ENCODE measurements at regions not wholly inside any gene's neighbourhood (a gene's known extent, or its start where the extent isn't known, plus 50 kb on each side); places are given as distances from the start of the nearest gene placed in this dataset.

- no peak overlapping the region for H3K4me2 ChIP-seq (ENCODE audit: low read length)
- H3K27me3 ChIP-seq (ENCODE audit: insufficient read depth, low read length) = no peaks in the 10 kb centered on the region
- no peaks in the 10 kb centered on the region for H3K79me2 ChIP-seq (ENCODE audit: insufficient read depth, low read length)
- TF ChIP-seq SRF (IDR thresholded peaks at IDR 0.05; ENCODE audit: low read depth) (no peak), REST (IDR thresholded peaks at IDR 0.05; ENCODE audit: low read depth) (no peak), ATF3 (IDR thresholded peaks at IDR 0.05) (no peak), JUND (IDR thresholded peaks at IDR 0.05) (no peak), FOSL1 (IDR thresholded peaks at IDR 0.05; ENCODE audit: low read depth) (no peak), ELF1 (IDR thresholded peaks at IDR 0.05; ENCODE audit: borderline replicate concordance, low read depth) (no peak), POLR2AphosphoS5 (IDR thresholded peaks at IDR 0.05; ENCODE audit: low read depth, low read length) (no peak), RAD21 (IDR thresholded peaks at IDR 0.05; ENCODE audit: low read depth) (no peak), EZH2phosphoT487 (IDR thresholded peaks at IDR 0.05; ENCODE audit: borderline replicate concordance) (no peak), SP1 (IDR thresholded peaks at IDR 0.05; ENCODE audit: low read depth) (no peak), SIN3A (IDR thresholded peaks at IDR 0.05; ENCODE audit: low read depth) (no peak), ZFX (IDR thresholded peaks at IDR 0.05) (no peak), ZBTB33 (IDR thresholded peaks at IDR 0.05; ENCODE audit: extremely low read depth, insufficient replicate concordance, low read length) (no peak)
- H3K9ac ChIP-seq (ENCODE audit: low read length) = no peak overlapping the region
- peaks cover 16 to 30% of the 10 kb centered on the region in 2 experiments for H3K4me1 ChIP-seq (ENCODE audit: control insufficient read depth in 1 of 2, insufficient read depth in 2 of 2, low read length in 2 of 2)
- no peaks in the 10 kb centered on the region for H4K20me1 ChIP-seq (ENCODE audit: insufficient read depth)
- H3K27ac ChIP-seq (ENCODE audit: low read depth, low read length) = no peak overlapping the region
- no peaks in the 10 kb centered on the region for H3K9me3 ChIP-seq (ENCODE audit: control insufficient read depth in 1 of 2, insufficient read depth in 1 of 2, low read depth in 1 of 2, low read length in 2 of 2)
- CTCF ChIA-PET = no interaction called here
- no TSS peak for BruUV-seq (replicated peaks)
- intact Hi-C loops (cut with micrococcal nuclease) = no loop called here
- POLR2A ChIA-PET = no interaction called here
- no peaks in the 10 kb centered on the region for H3K36me3 ChIP-seq (ENCODE audit: control insufficient read depth in 1 of 2, insufficient read depth in 2 of 2, low read length in 2 of 2)
- H3K4me3 ChIP-seq (replicated peaks in 1 of 2; ENCODE audit: low read depth in 1 of 2, low read length in 2 of 2) = no peak overlapping the region
- no peaks in the 10 kb centered on the region for H3K9me2 ChIP-seq (ENCODE audit: insufficient read depth)
- no peak overlapping the region for H2AFZ ChIP-seq (ENCODE audit: low read depth, low read length, poor library complexity, severe bottlenecking)
- no peak for ATAC-seq
- RAD21 ChIA-PET (ENCODE audit: low non-redundant PET in 1 of 2, low total read pairs in 2 of 2, uncharacterized antibody in 2 of 2, unreplicated experiment in 2 of 2) = no interaction called here
- no peak for DNase-seq (ENCODE audit: low read depth, low spot score)
Measured at GRCh38 chr7:131159961-131160361, 167.7 kb upstream of the MKLN1 start.
